Sigmoid colon (tissue), 4 donors: ENCODE measurements at regions not wholly inside any gene's neighbourhood (a gene's known extent, or its start where the extent isn't known, plus 50 kb on each side); places are given as distances from the start of the nearest gene placed in this dataset.

ENCODE experiments used
- CTCF ChIP-seq, 4 experiments: fragments of 450-650 bp in 3 of 4; fragments of 200-600 bp in 1 of 4; IDR thresholded peaks; one replicate each; pipeline ENCODE4 v1.5.1; 2016 to 2019; ENCODE audit warnings: antibody characterized with exemption in 4 of 4, mild to moderate bottlenecking in 3 of 4, moderate library complexity in 2 of 4
- POLR2A ChIP-seq, 2 donors: fragments of 450-650 bp; IDR thresholded peaks; one replicate each; pipeline ENCODE4 v1.6.1; 2016; ENCODE audit warnings: antibody characterized with exemption in 2 of 2, mild to moderate bottlenecking in 2 of 2, moderate library complexity in 2 of 2
- POLR2AphosphoS5 ChIP-seq, 4 donors: sonication (generic); formaldehyde crosslinking; IDR thresholded peaks; one replicate each; pipeline ENCODE4 v1.6.1; 2017; ENCODE audit warnings: antibody characterized with exemption in 4 of 4

- TF ChIP-seq CTCF (IDR thresholded peaks at IDR 0.05) (no peak), POLR2A (IDR thresholded peaks at IDR 0.05) (no peak), POLR2AphosphoS5 (IDR thresholded peaks at IDR 0.05) (no peak)
Measured at GRCh38 chrX:117751155-117751554, 365.5 kb downstream of the KLHL13 start.
